Activated naive CD8-positive, alpha-beta T cell (primary cell): ENCODE measurements at regions not wholly inside any gene's neighbourhood (a gene's known extent, or its start where the extent isn't known, plus 50 kb on each side); places are given as distances from the start of the nearest gene placed in this dataset.

Experiments used
- H3K27ac Mint-ChIP-seq: one replicate; pipeline ENCODE4 v1.8.0; 2021; ENCODE audit warnings: mixed read lengths
- H3K27me3 Mint-ChIP-seq: one replicate; pipeline ENCODE4 v1.8.0; 2021; ENCODE audit warnings: mixed read lengths
- H3K36me3 Mint-ChIP-seq: one replicate; pipeline ENCODE4 v1.8.0; 2021; ENCODE audit warnings: mixed read lengths
- H3K4me1 Mint-ChIP-seq: one replicate; pipeline ENCODE4 v1.8.0; 2021; ENCODE audit warnings: low read depth, mixed read lengths
- H3K4me3 Mint-ChIP-seq: one replicate; pipeline ENCODE4 v1.8.0; 2021; ENCODE audit warnings: mild to moderate bottlenecking, mixed read lengths
- H3K9me3 Mint-ChIP-seq: one replicate; pipeline ENCODE4 v1.8.0; 2021; ENCODE audit warnings: low read depth, mixed read lengths

DNA sequence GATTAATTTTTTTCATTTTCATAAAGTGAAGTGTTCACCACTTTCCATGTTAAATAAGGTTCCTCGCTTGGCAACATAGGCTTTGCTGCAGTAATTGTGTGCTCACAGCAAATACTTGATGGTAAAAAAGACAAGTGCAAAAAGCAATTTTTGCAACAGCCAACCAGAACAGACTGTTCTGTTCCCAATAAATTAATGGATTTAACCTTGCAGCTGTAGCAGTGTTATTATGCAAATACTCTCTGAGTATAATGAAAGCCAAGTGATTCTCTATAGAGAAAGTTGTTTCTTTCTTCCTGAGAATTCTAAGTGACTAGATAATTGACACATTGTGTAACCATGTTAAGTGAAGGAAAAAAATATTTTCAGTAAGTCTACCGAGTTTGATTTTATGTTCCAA is 183.7 kb upstream of the NAALADL2 start:
- Mint-ChIP-seq H3K36me3 (no peaks in the 10 kb centered on the region), H3K4me3 (no peak overlapping the region), H3K27ac (no peak overlapping the region), H3K9me3 (no peaks in the 10 kb centered on the region), H3K4me1 (no peaks in the 10 kb centered on the region), H3K27me3 (no peaks in the 10 kb centered on the region)

GRCh38 chr3:174681784-174682183 is 177.3 kb upstream of the NAALADL2 start:
- H3K36me3 Mint-ChIP-seq, result no peaks in the 10 kb centered on the region

DNA sequence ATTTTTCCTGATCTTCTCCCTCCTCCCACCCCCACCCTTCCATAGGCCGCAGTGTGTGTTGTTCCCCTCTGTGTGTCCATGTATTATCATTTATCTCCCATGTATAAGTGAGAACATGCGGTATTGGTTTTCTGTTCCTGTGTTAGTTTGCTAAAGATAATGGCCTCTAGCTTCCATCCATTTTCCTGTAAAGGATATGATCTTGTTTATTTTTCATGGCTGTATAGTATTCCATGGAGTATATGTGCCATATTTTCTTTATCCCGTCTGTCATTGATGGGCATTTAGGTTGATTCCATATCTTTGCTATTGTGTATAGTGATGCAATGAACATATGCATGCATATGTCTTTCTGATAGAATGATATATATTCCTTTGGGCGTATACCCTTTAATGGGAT is 173.3 kb upstream of the NAALADL2 start:
- no peaks in the 10 kb centered on the region for H3K4me1 Mint-ChIP-seq
- no peaks in the 10 kb centered on the region for H3K9me3 Mint-ChIP-seq
- no peaks in the 10 kb centered on the region for H3K27me3 Mint-ChIP-seq
- H3K27ac Mint-ChIP-seq, result no peak overlapping the region
- H3K4me3 Mint-ChIP-seq, result no peak overlapping the region
- H3K36me3 Mint-ChIP-seq, result no peaks in the 10 kb centered on the region

More at GRCh38 chr3:174681784-174682183, 177.3 kb upstream of the NAALADL2 start:
- H3K4me1 Mint-ChIP-seq, result no peaks in the 10 kb centered on the region
- H3K4me3 Mint-ChIP-seq, result no peak overlapping the region
- H3K9me3 Mint-ChIP-seq, result no peaks in the 10 kb centered on the region
- H3K27ac Mint-ChIP-seq, result no peak overlapping the region
- H3K27me3 Mint-ChIP-seq, result no peaks in the 10 kb centered on the region

DNA sequence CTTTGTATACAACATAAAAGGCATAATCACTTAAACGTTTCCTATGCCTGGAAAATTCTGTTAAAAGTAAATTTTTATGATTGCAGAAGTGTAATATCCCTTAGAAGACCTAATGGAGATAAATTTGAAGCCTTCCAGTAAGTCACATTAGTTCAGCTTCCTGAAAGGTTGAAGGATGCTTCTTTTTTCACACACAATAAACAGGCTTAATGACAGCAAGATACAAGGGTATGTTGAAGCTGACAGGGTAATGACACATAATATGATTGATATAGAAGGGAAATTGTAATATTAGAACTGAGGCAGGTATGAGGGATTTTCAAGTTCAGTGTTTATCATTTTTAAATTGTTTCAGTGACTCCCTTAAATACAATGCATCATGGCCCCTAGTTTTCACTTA is 161.8 kb upstream of the NAALADL2 start:
- Mint-ChIP-seq H3K9me3 (peaks cover 3% of the 10 kb centered on the region), H3K4me1 (no peaks in the 10 kb centered on the region), H3K36me3 (no peaks in the 10 kb centered on the region), H3K27me3 (no peaks in the 10 kb centered on the region), H3K27ac (no peak overlapping the region), H3K4me3 (no peak overlapping the region)

GRCh38 chr3:174700736-174701135 is 158.4 kb upstream of the NAALADL2 start:
- Mint-ChIP-seq H3K9me3 (peaks cover 1% of the 10 kb centered on the region), H3K27ac (no peak overlapping the region), H3K36me3 (no peaks in the 10 kb centered on the region)

GRCh38 chr3:174710612-174711011 is 148.5 kb upstream of the NAALADL2 start:
- no peaks in the 10 kb centered on the region for H3K36me3 Mint-ChIP-seq
- no peak overlapping the region for H3K4me3 Mint-ChIP-seq
- no peaks in the 10 kb centered on the region for H3K4me1 Mint-ChIP-seq
- H3K27ac Mint-ChIP-seq, result no peak overlapping the region
- peaks cover 6% of the 10 kb centered on the region for H3K9me3 Mint-ChIP-seq
- no peaks in the 10 kb centered on the region for H3K27me3 Mint-ChIP-seq

More at GRCh38 chr3:174700736-174701135, 158.4 kb upstream of the NAALADL2 start:
- Mint-ChIP-seq H3K4me1 (no peaks in the 10 kb centered on the region), H3K4me3 (no peak overlapping the region), H3K27me3 (no peaks in the 10 kb centered on the region)

DNA sequence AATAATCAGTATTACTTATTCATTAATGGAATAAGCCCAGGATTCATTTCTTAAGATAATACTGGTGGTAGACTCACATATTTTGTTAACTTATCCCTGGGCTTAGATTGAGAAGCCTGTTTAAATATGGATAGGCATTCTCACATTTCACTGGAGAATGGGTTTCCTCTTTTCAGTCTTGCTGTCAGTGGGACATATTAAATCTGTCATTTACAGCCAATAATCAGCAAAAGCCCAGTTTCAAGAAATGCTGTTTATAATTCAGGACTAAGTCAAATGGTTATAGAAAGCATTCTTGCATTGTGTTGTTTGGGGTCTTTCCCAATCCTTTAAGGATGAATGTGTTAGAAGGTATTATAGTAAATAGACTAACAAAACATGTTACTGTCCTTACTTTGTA is 143.7 kb upstream of the NAALADL2 start:
- Mint-ChIP-seq H3K4me1 (no peaks in the 10 kb centered on the region), H3K36me3 (no peaks in the 10 kb centered on the region), H3K9me3 (no peaks in the 10 kb centered on the region), H3K27ac (no peak overlapping the region), H3K4me3 (no peak overlapping the region), H3K27me3 (no peaks in the 10 kb centered on the region)

DNA sequence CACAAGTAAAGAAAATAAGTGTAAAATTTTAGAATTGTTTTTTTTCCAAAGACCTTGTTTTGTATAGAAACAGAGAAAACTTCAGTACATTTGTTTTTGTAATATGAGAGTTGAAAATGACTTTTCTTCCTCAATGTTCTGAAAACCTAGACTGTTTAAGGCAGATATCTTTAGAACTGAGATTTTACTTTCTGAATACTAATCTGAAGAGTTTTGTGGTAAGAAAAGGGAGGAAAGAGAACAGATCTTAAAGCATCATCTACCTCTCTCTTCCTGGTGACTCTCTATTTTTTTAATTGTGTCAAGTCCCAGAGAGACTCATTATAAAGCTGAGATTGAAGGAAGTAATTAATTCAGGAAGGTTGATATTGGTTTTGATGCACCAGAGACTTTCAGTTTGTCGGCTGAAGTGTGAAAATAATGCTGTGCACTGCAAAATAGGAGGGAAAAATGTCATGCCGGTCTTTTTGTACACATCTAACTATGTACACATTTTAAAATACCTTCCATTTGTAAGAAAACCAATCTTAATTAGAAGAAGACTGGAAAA is 142.1 kb upstream of the NAALADL2 start:
- H3K4me3 Mint-ChIP-seq, result no peak overlapping the region
- H3K9me3 Mint-ChIP-seq, result no peaks in the 10 kb centered on the region
- H3K4me1 Mint-ChIP-seq, result no peaks in the 10 kb centered on the region
- H3K36me3 Mint-ChIP-seq, result no peaks in the 10 kb centered on the region
- no peaks in the 10 kb centered on the region for H3K27me3 Mint-ChIP-seq
- H3K27ac Mint-ChIP-seq, result no peak overlapping the region

DNA sequence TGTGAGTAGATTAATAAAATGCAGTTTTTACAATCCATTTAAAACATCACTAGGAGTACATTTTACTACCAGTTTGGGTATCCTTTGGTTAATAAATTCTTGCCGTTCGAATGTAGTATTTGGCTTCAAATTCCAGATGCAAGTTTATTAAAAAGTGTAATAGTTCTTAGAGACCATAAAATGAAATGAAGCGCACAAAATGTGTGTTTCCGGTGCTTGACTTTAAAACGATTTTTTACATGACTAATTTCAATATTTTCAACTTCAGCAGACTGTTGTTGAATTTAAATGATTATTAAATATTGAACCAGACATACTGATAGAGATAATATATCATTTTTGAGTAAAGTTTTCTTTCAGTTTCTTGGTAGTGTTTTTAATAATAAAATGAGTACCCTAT is 138.4 kb upstream of the NAALADL2 start:
- H3K4me1 Mint-ChIP-seq, result no peaks in the 10 kb centered on the region
- H3K36me3 Mint-ChIP-seq, result no peaks in the 10 kb centered on the region
- H3K27ac Mint-ChIP-seq, result no peak overlapping the region

GRCh38 chr3:174725303-174725702 is 133.8 kb upstream of the NAALADL2 start:
- H3K27me3 Mint-ChIP-seq, result no peaks in the 10 kb centered on the region
- no peaks in the 10 kb centered on the region for H3K4me1 Mint-ChIP-seq
- H3K4me3 Mint-ChIP-seq, result no peak overlapping the region
- H3K9me3 Mint-ChIP-seq, result no peaks in the 10 kb centered on the region
- H3K27ac Mint-ChIP-seq, result no peak overlapping the region
- H3K36me3 Mint-ChIP-seq, result no peaks in the 10 kb centered on the region

More for the DNA sequence above, 138.4 kb upstream of the NAALADL2 start:
- Mint-ChIP-seq H3K4me3 (no peak overlapping the region), H3K9me3 (no peaks in the 10 kb centered on the region), H3K27me3 (no peaks in the 10 kb centered on the region)

GRCh38 chr3:174737966-174738365 is 121.2 kb upstream of the NAALADL2 start:
- H3K27ac Mint-ChIP-seq, result no peak overlapping the region
- no peaks in the 10 kb centered on the region for H3K4me1 Mint-ChIP-seq
- H3K9me3 Mint-ChIP-seq, result no peaks in the 10 kb centered on the region
- H3K36me3 Mint-ChIP-seq, result no peaks in the 10 kb centered on the region
- no peak overlapping the region for H3K4me3 Mint-ChIP-seq
- H3K27me3 Mint-ChIP-seq, result no peaks in the 10 kb centered on the region

GRCh38 chr3:174749143-174749542 is 110.0 kb upstream of the NAALADL2 start:
- Mint-ChIP-seq H3K9me3 (peaks cover 5% of the 10 kb centered on the region), H3K4me3 (no peak overlapping the region), H3K36me3 (no peaks in the 10 kb centered on the region), H3K4me1 (no peaks in the 10 kb centered on the region), H3K27me3 (no peaks in the 10 kb centered on the region), H3K27ac (no peak overlapping the region)

GRCh38 chr3:174755833-174756829 is 103.0 kb upstream of the NAALADL2 start:
- Mint-ChIP-seq H3K36me3 (no peaks in the 10 kb centered on the region), H3K9me3 (peaks cover 3% of the 10 kb centered on the region), H3K4me3 (no peak overlapping the region), H3K27me3 (no peaks in the 10 kb centered on the region), H3K27ac (no peak overlapping the region), H3K4me1 (no peaks in the 10 kb centered on the region)

GRCh38 chr3:174758943-174759342 is 100.2 kb upstream of the NAALADL2 start:
- H3K36me3 Mint-ChIP-seq, result no peaks in the 10 kb centered on the region
- H3K27me3 Mint-ChIP-seq, result no peaks in the 10 kb centered on the region
- peaks cover 3% of the 10 kb centered on the region for H3K9me3 Mint-ChIP-seq
- H3K4me1 Mint-ChIP-seq, result no peaks in the 10 kb centered on the region
- H3K27ac Mint-ChIP-seq, result no peak overlapping the region
- no peak overlapping the region for H3K4me3 Mint-ChIP-seq

DNA sequence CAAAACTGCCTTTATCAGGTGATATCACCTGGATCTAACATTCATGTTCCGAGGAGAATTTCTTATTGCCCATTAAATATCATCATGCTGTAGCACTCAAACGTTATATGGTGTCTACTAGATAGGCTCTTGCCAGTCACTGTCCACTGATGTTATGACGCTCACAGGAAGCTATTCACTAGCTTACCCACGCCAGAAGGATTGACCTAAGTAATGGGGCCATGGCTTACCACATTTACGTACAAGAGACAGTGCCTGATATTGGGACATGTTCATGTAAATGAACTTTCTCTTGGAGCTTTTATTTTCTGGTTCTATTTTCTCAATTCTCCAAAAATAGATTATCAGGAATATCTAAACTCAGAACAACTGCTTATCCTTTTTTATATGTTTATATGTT is 91.7 kb upstream of the NAALADL2 start:
- Mint-ChIP-seq H3K4me3 (no peak overlapping the region), H3K4me1 (no peaks in the 10 kb centered on the region)

More for the DNA sequence above, 91.7 kb upstream of the NAALADL2 start:
- Mint-ChIP-seq H3K27me3 (no peaks in the 10 kb centered on the region), H3K27ac (no peak overlapping the region), H3K9me3 (no peaks in the 10 kb centered on the region), H3K36me3 (no peaks in the 10 kb centered on the region)
